GM19025 (cell line): ENCODE measurements at regions not wholly inside any gene's neighbourhood (a gene's known extent, or its start where the extent isn't known, plus 50 kb on each side); places are given as distances from the start of the nearest gene placed in this dataset.

Experiments
- ATAC-seq: cut with Tn5 transposase; IDR thresholded peaks from one replicate; pipeline ENCODE4 v1.9.1; 2021; ENCODE audit warnings: mild to moderate bottlenecking, low read depth, moderate library complexity; ENCODE audit not compliant: unreplicated experiment

GRCh38 chr10:107433605-107434004, 269.1 kb upstream of the SORCS1 start:
- ATAC-seq: peak; percentile 40

- ATAC-seq: no peak
Measured at GRCh38 chr10:107430446-107430845, 265.9 kb upstream of the SORCS1 start.

- ATAC-seq: no peak
Measured at GRCh38 chr10:107427016-107427415, 262.5 kb upstream of the SORCS1 start.

- peak; percentile 75 for ATAC-seq
Measured at GRCh38 chr10:107425931-107426553, 261.5 kb upstream of the SORCS1 start.

- no peak for ATAC-seq
Measured at GRCh38 chr10:107424628-107425027, 260.1 kb upstream of the SORCS1 start.

GRCh38 chr10:107423903-107424302, 259.4 kb upstream of the SORCS1 start:
- ATAC-seq: peak; percentile 54

- ATAC-seq: no peak
Measured at GRCh38 chr10:107422681-107423080, 258.2 kb upstream of the SORCS1 start.

GRCh38 chr10:107420196-107420595, 255.7 kb upstream of the SORCS1 start:
- ATAC-seq: no peak

- ATAC-seq: peak; percentile 77
Measured at GRCh38 chr10:107418085-107418806, 253.7 kb upstream of the SORCS1 start.

- ATAC-seq: no peak
Measured at GRCh38 chr10:107417446-107417845, 252.9 kb upstream of the SORCS1 start.

- ATAC-seq: peak; percentile 32
Measured at GRCh38 chr10:107415446-107415845, 250.9 kb upstream of the SORCS1 start.

- ATAC-seq: no peak
Measured at GRCh38 chr10:107413971-107414370, 249.5 kb upstream of the SORCS1 start.

GRCh38 chr10:107409522-107409921, 245.0 kb upstream of the SORCS1 start:
- peak; percentile 78 for ATAC-seq

GRCh38 chr10:107398115-107398514, 233.6 kb upstream of the SORCS1 start:
- ATAC-seq: no peak

GRCh38 chr10:107391901-107392300, 227.4 kb upstream of the SORCS1 start:
- ATAC-seq: no peak

GRCh38 chr10:107390563-107390962, 226.1 kb upstream of the SORCS1 start:
- no peak for ATAC-seq

GRCh38 chr10:107383357-107383756, 218.9 kb upstream of the SORCS1 start:
- no peak for ATAC-seq

GRCh38 chr10:107379601-107380000, 215.1 kb upstream of the SORCS1 start:
- no peak for ATAC-seq

- no peak for ATAC-seq
Measured at GRCh38 chr10:107371801-107372200, 207.3 kb upstream of the SORCS1 start.

GRCh38 chr10:107364872-107365271, 200.4 kb upstream of the SORCS1 start:
- ATAC-seq: no peak

- ATAC-seq: no peak
Measured at GRCh38 chr10:107362306-107362705, 197.8 kb upstream of the SORCS1 start.

GRCh38 chr10:107357033-107357432, 192.5 kb upstream of the SORCS1 start:
- no peak for ATAC-seq
